DND-41 (cell line): ENCODE measurements at regions not wholly inside any gene's neighbourhood (a gene's known extent, or its start where the extent isn't known, plus 50 kb on each side); places are given as distances from the start of the nearest gene placed in this dataset.

Experiments
- ATAC-seq: fragments of 200-7000 bp; cut with Tn5 transposase; 3 replicates; pipeline ENCODE4 v1.9.1; 2021; ENCODE audit warnings: low read depth; ENCODE audit not compliant: insufficient read depth
- DNase-seq: peaks from one replicate; pipeline ENCODE4 v3.0.0-alpha.2; 2020
- H2AFZ ChIP-seq: 2 replicates; pipeline ENCODE4 v1.6.0; 2012; ENCODE audit warnings: low read depth, low read length
- H3K27ac ChIP-seq: 2 replicates; pipeline ENCODE4 v1.5.1; 2012; ENCODE audit warnings: low read length, inconsistent platforms
- H3K27me3 ChIP-seq: fragments of 200-600 bp; sonication (generic); 2 replicates; pipeline ENCODE4 v1.6.0; 2012; ENCODE audit warnings: low read length, mild to moderate bottlenecking, inconsistent platforms; ENCODE audit not compliant: insufficient read depth, poor library complexity
- H3K36me3 ChIP-seq: 2 replicates; pipeline ENCODE4 v1.5.1; 2012; ENCODE audit warnings: low read length, inconsistent platforms; ENCODE audit not compliant: insufficient read depth
- H3K4me1 ChIP-seq: 2 replicates; pipeline ENCODE4 v1.5.1; 2012; ENCODE audit warnings: mild to moderate bottlenecking, low read length; ENCODE audit not compliant: insufficient read depth
- H3K4me2 ChIP-seq: 2 replicates; pipeline ENCODE4 v1.6.0; 2012; ENCODE audit warnings: mild to moderate bottlenecking, moderate library complexity, low read length, inconsistent platforms; ENCODE audit not compliant: insufficient read depth
- H3K4me3 ChIP-seq, 2 experiments: fragments of 200-600 bp in 1 of 2; shearing (Covaris generic) in 1 of 2; 2 replicates each; pipeline ENCODE4 v1.5.1; 2012 to 2016; ENCODE audit warnings: inconsistent platforms in 2 of 2, low read length in 2 of 2, mild to moderate bottlenecking in 2 of 2, low read depth in 1 of 2, moderate library complexity in 1 of 2
- H3K79me2 ChIP-seq: 2 replicates; pipeline ENCODE4 v1.6.0; 2012; ENCODE audit warnings: low read length, inconsistent platforms; ENCODE audit not compliant: insufficient read depth
- H3K9ac ChIP-seq: 2 replicates; pipeline ENCODE4 v1.6.0; 2012; ENCODE audit warnings: low read depth, mild to moderate bottlenecking, inconsistent platforms, low read length, moderate library complexity
- H3K9me3 ChIP-seq: 2 replicates; pipeline ENCODE4 v1.5.1; 2012; ENCODE audit warnings: low read length, moderate library complexity, mild to moderate bottlenecking, inconsistent platforms; ENCODE audit not compliant: insufficient read depth, severe bottlenecking
- H4K20me1 ChIP-seq: 2 replicates; pipeline ENCODE4 v1.6.0; 2012; ENCODE audit warnings: low read length; ENCODE audit not compliant: insufficient read depth
- CTCF ChIP-seq: IDR thresholded peaks from 2 replicates; pipeline ENCODE4 v1.5.1; 2012; ENCODE audit warnings: borderline replicate concordance, low read length, moderate library complexity, mild to moderate bottlenecking; ENCODE audit not compliant: poor library complexity, severe bottlenecking; ENCODE audit errors: extremely low read depth
- EZH2 ChIP-seq: IDR thresholded peaks from 3 replicates; pipeline ENCODE4 v1.6.1; 2012; ENCODE audit warnings: borderline replicate concordance, low read depth, mild to moderate bottlenecking, moderate library complexity, low read length, inconsistent platforms; ENCODE audit not compliant: severe bottlenecking

DNA sequence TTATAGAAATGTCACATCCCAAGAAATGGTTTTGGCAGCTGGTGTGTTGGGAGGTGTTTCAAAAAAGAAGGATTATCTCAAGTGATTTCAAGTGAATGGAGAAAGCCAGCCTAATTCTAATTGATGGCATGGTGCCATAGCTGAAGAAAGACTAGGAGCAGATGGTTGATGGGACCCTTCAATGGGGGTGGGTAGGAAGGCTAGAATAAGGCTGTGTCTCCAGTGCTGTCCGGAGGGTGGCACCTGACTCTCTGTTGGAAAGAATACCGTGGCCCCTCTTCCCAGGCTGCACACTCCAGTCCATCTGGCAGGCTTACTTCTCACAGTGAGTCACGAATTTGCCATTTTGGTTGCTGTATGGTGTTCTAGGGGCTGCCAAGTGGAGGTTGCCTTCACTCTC, 51.0 kb upstream of the GPR12 start:
- no peaks in the 10 kb centered on the region; the same call in 1 of the 2 replicates for H4K20me1 ChIP-seq
- no peaks in the 10 kb centered on the region for H3K79me2 ChIP-seq
- no peaks in the 10 kb centered on the region for H3K4me1 ChIP-seq
- H3K27me3 ChIP-seq, result peaks cover 26% of the 10 kb centered on the region
- H3K4me2 ChIP-seq, result no peak overlapping the region
- H3K36me3 ChIP-seq, result no peaks in the 10 kb centered on the region
- no peaks in the 10 kb centered on the region for H3K9me3 ChIP-seq
- TF ChIP-seq CTCF, result no peak
- TF ChIP-seq EZH2, result no peak
- H2AFZ ChIP-seq, result no peak overlapping the region
- H3K4me3 ChIP-seq, result no peak overlapping the region
- no peak overlapping the region for H3K27ac ChIP-seq
- no peak overlapping the region for H3K9ac ChIP-seq
- ATAC-seq (no peak), DNase-seq (no peak)
